Vagina (tissue), 2 donors: ENCODE measurements at regions not wholly inside any gene's neighbourhood (a gene's known extent, or its start where the extent isn't known, plus 50 kb on each side); places are given as distances from the start of the nearest gene placed in this dataset.

Experiments
- DNase-seq, 2 donors: peaks; one replicate each; pipeline ENCODE4 v3.0.0-alpha.2; 2017; ENCODE audit errors: extremely low spot score in 2 of 2
- H3K27ac ChIP-seq: fragments of 200-600 bp; sonication (generic); one replicate; pipeline ENCODE4 v1.5.1; 2019
- H3K27me3 ChIP-seq: fragments of 200-600 bp; sonication (generic); one replicate; pipeline ENCODE4 v1.5.1; 2019
- H3K36me3 ChIP-seq, 2 donors: fragments of 200-600 bp; sonication (generic); one replicate each; pipeline ENCODE4 v1.5.1; 2017 to 2019
- H3K4me1 ChIP-seq: fragments of 200-600 bp; sonication (generic); one replicate; pipeline ENCODE4 v1.5.1; 2019
- H3K4me3 ChIP-seq, 2 donors: fragments of 200-600 bp; sonication (generic); 1 replicate in 1 of 2; 2 replicates in 1 of 2; pipeline ENCODE4 v1.5.1; 2016 to 2019
- H3K9me3 ChIP-seq: fragments of 200-600 bp; sonication (generic); one replicate; pipeline ENCODE4 v1.5.1; 2019
- CTCF ChIP-seq, 3 experiments: fragments of 450-650 bp in 2 of 3; fragments of 200-600 bp in 1 of 3; sonication (generic) in 1 of 3; IDR thresholded peaks; one replicate each; pipeline ENCODE4 v1.5.1; 2017 to 2019; ENCODE audit warnings: antibody characterized with exemption in 3 of 3, mild to moderate bottlenecking in 2 of 3, moderate library complexity in 2 of 3
- POLR2A ChIP-seq, 2 donors: fragments of 450-650 bp; IDR thresholded peaks; one replicate each; pipeline ENCODE4 v1.6.1; 2017; ENCODE audit warnings: antibody characterized with exemption in 2 of 2, mild to moderate bottlenecking in 2 of 2, moderate library complexity in 2 of 2
- POLR2AphosphoS5 ChIP-seq, 2 donors: sonication (generic); formaldehyde crosslinking; IDR thresholded peaks; one replicate each; pipeline ENCODE4 v1.9.0; 2017; ENCODE audit warnings: antibody characterized with exemption in 2 of 2, mild to moderate bottlenecking in 2 of 2, low read depth in 1 of 2; ENCODE audit not compliant: insufficient read depth in 1 of 2
- intact Hi-C: fragments of 100-400 bp; cut with DNase I; formaldehyde crosslinking; loops from one replicate; pipeline ENCODE4 v1.15.1; 2023

- Histone ChIP-seq H3K9me3 (peaks cover 2% of the 10 kb centered on the region), H3K4me3 (no peak overlapping the region), H3K27ac (peak overlapping the region; percentile 42), H3K27me3 (no peaks in the 10 kb centered on the region), H3K36me3 (no peaks in the 10 kb centered on the region), H3K4me1 (peaks cover 22% of the 10 kb centered on the region)
- intact Hi-C loops, result no loop called here
- TF ChIP-seq POLR2A (IDR thresholded peaks at IDR 0.05) (no peak), POLR2AphosphoS5 (IDR thresholded peaks at IDR 0.05; ENCODE audit: insufficient read depth in 1 of 2, low read depth in 1 of 2) (no peak), CTCF (IDR thresholded peaks at IDR 0.05) (no peak)
- no peak for DNase-seq
Observed at GRCh38 chr13:39888865-39889810, 233.7 kb downstream of the COG6 start.

GRCh38 chr13:39890537-39890936 is 235.1 kb downstream of the COG6 start:
- H3K9me3 ChIP-seq, result no peaks in the 10 kb centered on the region
- H3K4me3 ChIP-seq, result no peak overlapping the region
- H3K27me3 ChIP-seq, result no peaks in the 10 kb centered on the region
- no peak for TF ChIP-seq POLR2AphosphoS5 (IDR thresholded peaks at IDR 0.05; ENCODE audit: insufficient read depth in 1 of 2, low read depth in 1 of 2)
- no peak for TF ChIP-seq POLR2A (IDR thresholded peaks at IDR 0.05)
- TF ChIP-seq CTCF (IDR thresholded peaks at IDR 0.05), result no peak
- H3K4me1 ChIP-seq, result peaks cover 22% of the 10 kb centered on the region
- H3K36me3 ChIP-seq, result no peaks in the 10 kb centered on the region
- intact Hi-C loops, result no loop called here
- H3K27ac ChIP-seq, result no peak overlapping the region
- DNase-seq, result no peak

GRCh38 chr13:39892721-39893685 is 237.5 kb downstream of the COG6 start:
- no peaks in the 10 kb centered on the region for H3K27me3 ChIP-seq
- intact Hi-C loops, result no loop called here
- no peaks in the 10 kb centered on the region for H3K36me3 ChIP-seq
- no peak for TF ChIP-seq POLR2A (IDR thresholded peaks at IDR 0.05)
- TF ChIP-seq POLR2AphosphoS5 (IDR thresholded peaks at IDR 0.05; ENCODE audit: insufficient read depth in 1 of 2, low read depth in 1 of 2), result no peak
- TF ChIP-seq CTCF (IDR thresholded peaks at IDR 0.05), result no peak
- H3K27ac ChIP-seq, result peak overlapping the region; percentile 50
- H3K4me3 ChIP-seq, result no peak overlapping the region
- no peak for DNase-seq
- H3K4me1 ChIP-seq, result peaks cover 8% of the 10 kb centered on the region
- no peaks in the 10 kb centered on the region for H3K9me3 ChIP-seq

- Histone ChIP-seq H3K27ac (no peak overlapping the region), H3K4me1 (peaks cover 7% of the 10 kb centered on the region), H3K36me3 (no peaks in the 10 kb centered on the region), H3K9me3 (no peaks in the 10 kb centered on the region), H3K27me3 (no peaks in the 10 kb centered on the region), H3K4me3 (no peak overlapping the region)
- intact Hi-C loops, result no loop called here
- TF ChIP-seq POLR2A (IDR thresholded peaks at IDR 0.05), result no peak
- TF ChIP-seq CTCF (IDR thresholded peaks at IDR 0.05), result no peak
- no peak for TF ChIP-seq POLR2AphosphoS5 (IDR thresholded peaks at IDR 0.05; ENCODE audit: insufficient read depth in 1 of 2, low read depth in 1 of 2)
- no peak for DNase-seq
Observed at GRCh38 chr13:39893808-39894207, 238.3 kb downstream of the COG6 start.
